ENCODE measurements at regions not wholly inside any gene's neighbourhood (a gene's known extent, or its start where the extent isn't known, plus 50 kb on each side); places are given as distances from the start of the nearest gene placed in this dataset.

GRCh38 chr14:66069830-66070541 is 416.2 kb upstream of the CCDC196 start:
- TF ChIP-seq CTCF (conservative IDR thresholded peaks at IDR 0.05) (no peak), ZFX (IDR thresholded peaks at IDR 0.05) (no peak)
